Amniotic epithelial cell (primary cell): ENCODE measurements at regions not wholly inside any gene's neighbourhood (a gene's known extent, or its start where the extent isn't known, plus 50 kb on each side); places are given as distances from the start of the nearest gene placed in this dataset.
A peak's percentile ranks its signal among the peaks of the same experiment; 100 is the strongest.

Source experiments
- DNase-seq: peaks from one replicate; pipeline ENCODE4 v3.0.0-alpha.2; 2010; ENCODE audit warnings: low read depth

DNA sequence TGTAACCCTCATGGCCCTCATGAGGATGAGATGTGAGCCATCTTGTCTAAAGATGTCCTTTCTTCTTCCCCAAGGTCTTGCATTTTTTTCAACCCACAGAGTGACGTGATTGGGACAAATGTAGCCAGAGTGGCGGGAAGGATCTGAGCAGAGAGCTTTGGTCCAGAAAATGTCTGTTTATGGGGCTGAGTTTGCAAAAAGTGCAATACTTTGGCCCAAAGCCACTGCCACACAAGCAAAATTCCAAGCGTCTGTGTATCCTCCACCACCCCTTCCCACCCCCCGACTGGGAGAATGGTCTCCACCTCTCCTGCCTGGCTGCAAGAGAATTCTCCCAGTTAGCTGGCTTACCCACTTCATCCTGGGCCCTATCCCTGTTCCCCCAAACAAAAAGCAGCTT is 246.9 kb upstream of the LRIG1 start:
- DNase-seq: no peak

DNA sequence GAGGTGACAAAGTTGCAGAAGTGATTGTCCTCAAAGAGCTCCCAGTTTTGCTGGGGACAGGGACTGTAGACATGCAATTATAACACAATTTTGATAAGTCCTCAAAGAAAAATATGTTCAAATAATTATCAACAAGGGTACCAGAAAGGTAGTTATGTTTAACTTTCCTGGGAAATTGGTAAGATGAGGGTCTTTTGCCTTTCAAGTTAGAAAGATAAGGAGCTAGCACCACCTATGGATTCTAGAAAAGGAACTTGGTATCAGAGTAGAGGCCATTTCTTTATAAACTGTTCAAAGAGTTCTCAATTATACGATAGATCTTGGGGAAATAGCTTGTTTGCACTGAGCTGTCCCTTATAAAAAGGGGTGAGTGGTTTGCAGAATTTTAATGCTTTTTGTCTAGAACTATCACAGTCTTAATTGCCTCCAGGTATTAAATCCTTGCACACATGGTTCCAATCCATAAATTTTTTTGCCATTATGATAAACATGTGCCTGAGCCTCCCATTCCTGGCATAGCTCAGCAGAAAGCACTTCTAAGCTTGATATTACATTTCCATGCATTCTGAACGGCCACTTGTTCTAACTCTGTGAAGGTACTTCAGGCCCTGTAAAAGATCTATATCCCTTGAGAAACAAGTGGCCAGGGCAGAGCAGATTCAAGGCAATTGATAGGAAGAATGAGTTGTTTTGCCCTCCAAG is 247.5 kb upstream of the LRIG1 start:
- DNase-seq: no peak

GRCh38 chr3:66751842-66752241 is 246.3 kb upstream of the KBTBD8 start:
- DNase-seq: no peak

- no peak for DNase-seq
Observed at GRCh38 chr3:66753670-66754069, 244.4 kb upstream of the KBTBD8 start.

GRCh38 chr3:66754613-66755012 is 243.5 kb upstream of the KBTBD8 start:
- no peak for DNase-seq

GRCh38 chr3:66755924-66756323 is 242.2 kb upstream of the KBTBD8 start:
- DNase-seq: no peak

- no peak for DNase-seq
Observed at GRCh38 chr3:66756468-66757036, 241.6 kb upstream of the KBTBD8 start.

GRCh38 chr3:66761093-66761780 is 236.9 kb upstream of the KBTBD8 start:
- DNase-seq: peak; percentile 2

- DNase-seq: peak; percentile 11
Observed at GRCh38 chr3:66762916-66763693, 235.0 kb upstream of the KBTBD8 start.

DNA sequence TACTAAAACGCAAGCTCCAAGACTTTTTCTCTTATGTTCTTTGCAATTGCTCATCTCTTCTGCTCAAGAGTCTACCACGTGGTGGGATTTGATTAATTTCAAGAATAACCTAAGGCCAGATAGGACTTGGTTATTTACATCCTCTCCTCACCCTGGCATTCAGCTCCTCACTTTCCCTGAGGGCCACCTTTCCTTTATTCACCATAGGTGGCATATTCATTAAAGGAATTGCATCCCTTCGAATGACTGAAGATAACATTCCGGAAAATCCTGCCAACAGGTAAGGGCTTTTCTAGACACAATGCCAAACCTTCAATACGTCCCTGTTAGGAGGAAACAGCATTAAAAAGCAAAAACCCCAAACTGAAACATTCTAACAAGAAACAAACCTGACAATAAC is 220.0 kb upstream of the KBTBD8 start:
- DNase-seq: no peak

GRCh38 chr3:66778777-66779176 is 219.3 kb upstream of the KBTBD8 start:
- DNase-seq: no peak

DNA sequence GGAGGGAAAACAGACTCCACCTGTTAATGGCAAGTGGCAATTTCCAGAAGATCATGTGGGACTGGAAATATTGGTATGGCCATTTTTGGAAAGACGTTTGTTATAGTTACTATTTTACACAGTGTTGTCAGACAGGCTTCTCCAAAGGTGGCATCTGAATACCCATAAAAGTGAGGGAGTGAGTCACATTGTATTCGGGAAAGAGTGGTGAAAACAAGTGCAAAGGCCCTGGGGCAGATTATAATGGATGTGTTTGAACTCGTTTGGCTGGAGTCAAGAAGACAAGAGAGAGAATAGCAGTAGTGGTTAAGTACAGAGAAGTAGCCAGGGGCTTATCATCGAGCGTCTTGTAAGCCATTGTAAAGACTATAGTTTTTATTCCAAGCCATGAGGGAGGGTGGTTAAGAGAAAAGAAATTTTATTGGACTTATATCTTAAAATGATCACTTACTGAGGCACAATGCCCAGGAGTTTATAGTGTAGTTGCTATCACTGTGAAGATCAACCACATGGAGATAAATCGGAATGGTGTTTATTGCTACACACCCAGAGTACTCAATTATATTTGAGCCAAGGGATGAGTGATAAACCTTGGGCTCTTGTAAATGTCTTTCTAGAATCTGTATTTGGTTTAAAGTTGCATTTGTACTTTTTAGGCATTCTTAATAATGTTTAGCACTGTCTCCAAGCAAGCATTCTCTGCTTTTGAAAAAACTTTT is 212.8 kb upstream of the KBTBD8 start:
- DNase-seq: no peak

DNA sequence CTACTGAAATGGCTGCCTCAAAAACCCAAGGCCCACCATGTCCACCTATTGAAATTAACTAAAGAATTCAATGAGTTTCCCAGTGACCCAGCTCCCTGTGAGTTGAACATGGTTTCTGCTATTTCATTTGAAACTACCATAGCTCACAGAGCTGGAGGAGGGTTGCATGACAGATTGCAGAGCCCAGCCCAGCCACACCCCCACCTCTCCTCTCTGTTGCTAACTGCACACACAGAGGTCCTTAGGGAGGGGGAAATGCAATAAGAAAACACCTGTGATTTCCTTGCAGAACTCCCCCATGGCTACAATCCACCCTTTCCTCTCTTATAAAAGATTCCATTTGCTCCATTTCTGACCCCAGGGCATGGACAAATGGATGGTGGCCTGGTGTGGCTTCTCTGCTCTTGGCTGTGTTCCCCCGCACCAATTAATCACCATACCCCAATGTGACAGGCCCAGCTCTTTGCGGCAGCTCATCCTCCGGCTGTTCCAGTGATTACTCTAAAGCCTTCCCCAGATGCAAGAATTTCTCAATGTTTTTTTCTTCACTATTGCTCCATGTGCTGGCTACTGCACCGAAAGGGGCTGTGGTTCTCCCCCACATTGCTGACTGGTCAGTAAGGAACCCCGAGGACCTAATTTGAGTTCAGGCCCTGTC is 208.4 kb upstream of the KBTBD8 start:
- DNase-seq: peak; percentile 10

DNA sequence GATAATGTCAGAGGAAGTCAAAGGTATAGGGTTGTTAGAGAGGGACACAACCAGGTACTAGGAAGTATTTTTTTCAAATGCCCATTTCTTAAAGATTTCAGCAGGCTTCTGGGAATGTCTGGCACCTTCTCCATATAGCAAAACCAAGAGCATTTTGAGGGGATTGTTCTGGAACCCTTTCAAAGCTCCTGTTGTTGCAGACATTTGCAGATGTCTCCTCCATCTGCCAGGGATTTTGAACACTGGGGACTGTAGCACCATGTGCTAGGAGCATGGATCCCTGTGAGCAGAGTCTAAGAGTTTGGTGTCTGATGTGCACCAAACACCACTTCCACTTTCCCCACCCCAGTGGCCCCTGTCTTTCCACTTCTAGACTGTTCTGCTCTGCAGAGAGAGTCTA is 206.0 kb upstream of the KBTBD8 start:
- DNase-seq: no peak

- DNase-seq: no peak
Observed at GRCh38 chr3:66795365-66795764, 202.7 kb upstream of the KBTBD8 start.

- no peak for DNase-seq
Observed at GRCh38 chr3:66796343-66796742, 201.8 kb upstream of the KBTBD8 start.

- peak; percentile 59 for DNase-seq
Observed at GRCh38 chr3:66797889-66798560, 200.1 kb upstream of the KBTBD8 start.

GRCh38 chr3:66800941-66801545 is 197.1 kb upstream of the KBTBD8 start:
- DNase-seq: no peak

GRCh38 chr3:66803206-66803605 is 194.9 kb upstream of the KBTBD8 start:
- DNase-seq: no peak
